AG08395 (cell line): ENCODE measurements at regions not wholly inside any gene's neighbourhood (a gene's known extent, or its start where the extent isn't known, plus 50 kb on each side); places are given as distances from the start of the nearest gene placed in this dataset.

ENCODE experiments used
- DNase-seq: peaks from one replicate; pipeline ENCODE4 v3.0.0; 2012; ENCODE audit warnings: mixed read lengths, low spot score

DNA sequence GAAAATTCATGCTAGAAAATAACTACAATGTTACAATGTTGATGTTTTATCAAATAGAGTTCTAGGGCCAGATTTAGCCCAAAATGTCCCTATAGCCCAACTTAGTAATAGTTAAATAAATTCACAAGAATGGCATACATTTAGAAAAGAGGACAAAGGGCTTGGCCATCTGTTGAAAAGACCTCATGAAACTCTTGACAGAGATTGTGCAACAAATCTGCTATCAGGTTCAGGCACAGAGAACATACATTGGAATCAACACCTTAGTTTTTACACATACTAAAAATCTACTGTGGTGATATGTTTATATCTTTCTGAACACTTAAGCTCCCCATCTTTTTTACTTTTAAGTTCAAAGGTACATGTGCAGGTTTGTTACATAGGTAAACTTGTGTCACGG is 298.3 kb upstream of the DACH1 start:
- no peak for DNase-seq

DNA sequence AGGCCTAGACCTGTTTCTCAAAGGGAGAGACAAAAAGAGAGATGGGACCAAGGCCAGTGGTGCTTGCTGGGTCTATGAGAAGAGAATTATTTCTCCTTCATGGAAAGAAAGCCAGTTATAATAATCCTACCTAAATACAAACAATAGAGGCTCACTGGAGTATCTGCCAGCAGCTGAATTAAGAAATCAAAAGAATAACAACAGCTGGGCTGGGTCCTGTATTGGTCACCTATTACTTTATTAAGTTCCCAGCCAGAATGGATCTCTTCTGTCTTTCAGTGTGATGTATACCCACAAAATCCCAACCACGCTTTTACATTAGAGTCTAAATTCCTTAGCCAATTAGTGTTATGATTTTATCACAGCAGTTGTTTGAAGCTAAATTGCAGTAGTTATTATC is 297.8 kb upstream of the DACH1 start:
- DNase-seq = no peak

DNA sequence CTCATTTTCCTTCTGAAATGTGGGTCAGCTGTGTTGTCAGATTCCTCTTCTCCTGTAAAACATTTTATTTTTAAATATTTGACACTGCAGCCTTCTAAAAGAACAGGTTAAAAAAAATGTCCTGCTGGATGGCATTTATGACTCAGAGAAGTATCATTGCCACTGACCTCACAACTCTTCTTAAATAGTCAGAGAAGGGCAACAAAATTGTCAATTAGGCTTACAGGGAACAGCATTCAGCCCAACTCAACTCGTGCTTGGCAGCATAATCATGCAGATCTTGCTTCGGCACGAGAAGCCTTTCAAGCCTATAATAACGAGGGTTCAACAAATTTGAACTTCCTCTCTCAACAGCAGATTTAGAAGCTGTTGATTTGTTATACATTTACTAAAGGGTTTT is 296.7 kb upstream of the DACH1 start:
- DNase-seq = no peak

DNA sequence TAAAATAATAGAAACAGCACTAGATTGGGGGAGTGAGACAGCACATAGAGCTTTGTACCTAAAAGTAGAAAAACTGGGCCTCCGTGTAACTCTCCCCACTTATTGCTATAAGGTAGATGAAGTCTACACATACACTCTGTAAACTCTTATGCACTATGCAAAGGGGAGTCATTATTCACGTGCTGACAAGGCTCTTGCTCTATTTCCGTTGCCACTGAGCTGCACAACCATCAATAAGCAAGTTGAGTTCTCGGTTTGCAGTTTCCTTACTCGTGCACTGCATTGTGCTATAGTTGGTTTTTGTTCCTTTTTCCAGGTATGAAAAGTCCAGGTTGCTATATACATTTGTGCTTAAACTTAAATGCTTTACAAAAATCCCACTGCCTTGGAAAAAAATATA is 294.0 kb upstream of the DACH1 start:
- no peak for DNase-seq

DNA sequence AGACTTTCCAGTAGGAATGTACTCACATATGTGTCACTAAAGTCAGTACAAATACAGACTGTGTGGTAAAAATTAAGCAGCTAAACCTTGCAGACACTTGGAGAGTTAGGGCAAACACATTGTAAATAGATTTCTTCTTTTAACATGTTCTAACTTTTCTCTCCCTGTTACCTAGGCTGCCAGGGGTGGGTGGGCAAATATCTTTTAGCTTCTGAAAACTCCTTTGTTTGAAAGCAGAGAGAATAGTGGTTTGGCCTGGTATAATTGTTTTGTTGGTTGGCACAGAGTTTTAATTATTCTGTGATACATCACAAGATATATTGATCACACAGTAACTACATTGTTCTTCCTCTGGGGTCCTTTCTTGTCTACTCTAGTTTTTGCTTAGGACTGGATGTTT is 289.8 kb upstream of the DACH1 start:
- no peak for DNase-seq

DNA sequence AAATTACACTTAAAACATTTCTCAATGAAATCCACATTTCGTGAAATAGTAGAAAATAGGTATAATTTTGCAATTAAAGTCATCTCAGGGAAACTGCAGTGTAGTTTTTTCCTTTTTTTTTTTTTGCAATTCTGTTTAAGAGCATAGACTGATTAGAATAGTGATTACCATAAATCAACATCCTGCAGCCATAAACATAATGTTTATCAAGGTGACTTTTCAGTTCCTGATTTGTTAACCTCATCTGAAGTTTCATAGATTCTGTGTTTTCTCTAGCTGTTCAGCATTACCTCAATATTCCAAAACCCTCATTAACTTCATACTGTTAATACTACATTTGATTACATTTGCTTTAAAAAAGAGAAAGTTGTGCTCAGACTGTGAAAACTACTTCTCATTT is 286.3 kb upstream of the DACH1 start:
- DNase-seq = no peak

DNA sequence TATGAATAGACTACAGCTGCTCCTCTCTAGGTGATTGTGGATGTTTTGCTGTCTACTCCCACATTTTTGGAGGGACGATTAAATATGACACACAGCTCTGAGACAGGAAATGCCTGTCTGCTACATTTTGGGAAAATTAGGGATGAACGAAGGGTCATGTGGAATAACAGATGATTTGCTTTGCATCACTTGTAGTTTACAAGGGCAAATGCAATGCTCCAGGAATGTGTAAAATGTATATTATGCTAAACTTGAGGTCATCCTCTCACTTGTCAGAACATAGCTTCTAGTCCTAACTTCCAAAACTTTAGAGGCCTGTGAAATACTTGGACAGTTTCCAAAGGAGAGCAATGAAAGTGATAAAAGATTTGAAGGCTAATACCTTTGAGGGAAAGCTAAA is 284.2 kb upstream of the DACH1 start:
- DNase-seq = peak; percentile 63

DNA sequence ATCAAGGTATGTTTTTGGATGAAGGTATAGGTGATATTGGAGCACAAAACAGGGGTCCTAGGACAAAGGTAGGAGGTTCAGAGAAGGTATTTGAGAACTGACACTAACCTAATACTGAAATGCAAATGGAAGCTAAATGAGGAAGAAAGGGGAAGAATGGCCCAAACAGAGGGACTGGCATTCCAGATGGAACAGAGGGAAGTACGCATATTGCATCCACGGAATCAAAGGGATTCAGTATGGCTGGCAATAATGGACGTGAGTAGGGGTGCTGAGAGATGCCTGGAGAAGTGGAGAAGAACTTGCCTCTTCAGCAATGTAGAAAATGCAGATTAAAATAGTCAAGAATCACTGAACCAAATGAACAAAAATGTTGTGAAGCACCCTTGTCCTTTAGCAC is 283.5 kb upstream of the DACH1 start:
- DNase-seq = no peak

DNA sequence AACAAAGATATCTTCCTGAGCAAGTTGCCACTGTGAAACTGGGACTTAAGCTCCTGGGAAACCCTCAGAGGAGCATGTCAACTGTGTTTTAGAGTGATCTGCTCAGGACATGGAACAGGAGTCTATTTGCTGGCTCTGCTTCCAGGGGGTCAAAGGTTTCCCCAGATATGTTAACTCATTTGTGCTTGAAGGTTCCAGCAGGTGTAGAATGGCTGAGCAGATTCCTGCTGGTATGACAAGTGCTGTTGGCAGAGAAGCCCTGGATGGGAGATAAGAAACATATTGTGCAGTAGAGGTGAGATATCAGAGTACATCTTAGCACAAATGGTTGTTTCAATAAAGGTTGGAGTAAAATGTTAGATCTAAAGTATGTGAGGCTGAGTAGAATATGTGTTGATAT is 282.7 kb upstream of the DACH1 start:
- DNase-seq = no peak

DNA sequence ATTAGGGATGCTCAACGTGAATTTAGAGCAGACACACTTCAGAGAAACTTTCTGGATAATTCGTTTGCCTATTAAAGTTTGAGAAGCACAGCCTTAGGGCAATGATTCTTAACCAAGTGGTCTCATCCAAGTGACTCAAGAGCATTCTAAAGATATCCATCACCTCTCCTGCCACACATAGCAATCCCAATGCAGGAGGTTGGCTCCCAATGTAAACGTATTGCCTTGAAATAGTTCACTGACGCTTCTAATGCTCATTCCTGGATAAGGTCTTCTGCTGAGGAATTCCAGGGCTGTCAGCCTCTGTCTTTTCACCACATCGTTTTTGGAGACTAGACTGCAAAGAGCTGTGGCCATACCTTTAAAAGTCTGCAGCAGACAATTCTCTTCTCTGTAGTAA is 279.8 kb upstream of the DACH1 start:
- no peak for DNase-seq

DNA sequence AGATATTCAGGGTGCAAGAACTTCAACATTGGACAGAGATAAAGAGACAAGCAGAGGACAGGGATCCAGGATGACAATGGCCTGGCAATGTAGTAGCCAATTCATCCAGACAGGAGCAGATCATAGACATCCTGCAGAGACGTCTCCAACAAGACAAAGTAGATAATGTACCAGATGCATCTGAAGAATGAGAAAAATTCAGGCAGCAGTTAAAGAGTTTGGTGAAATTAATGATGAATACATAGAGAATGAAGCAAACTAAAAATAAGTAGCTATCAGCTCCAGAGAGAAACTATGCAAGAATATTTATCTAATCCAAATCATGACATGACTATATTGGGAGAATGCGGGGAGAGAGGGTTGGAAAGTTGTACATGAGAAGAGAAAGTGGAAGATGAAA is 278.4 kb upstream of the DACH1 start:
- DNase-seq = no peak

DNA sequence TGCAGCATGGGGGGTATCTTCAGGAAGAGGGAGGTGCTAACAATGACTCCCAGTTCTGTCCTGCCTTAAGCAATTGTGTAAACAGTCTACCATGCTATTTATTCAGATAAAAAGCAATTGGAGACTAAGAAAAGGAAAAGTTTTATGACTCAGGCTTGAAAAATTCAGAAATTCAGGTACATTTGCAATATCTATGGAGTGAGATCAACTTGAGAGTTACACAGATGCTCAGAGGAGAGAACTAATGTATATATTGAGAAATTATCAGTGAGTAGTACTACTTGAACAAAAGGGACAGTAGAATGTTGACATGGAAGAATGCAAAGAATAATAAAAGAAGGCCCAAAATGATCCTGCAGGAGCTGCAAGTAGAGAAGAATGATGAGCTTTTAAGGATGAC is 277.6 kb upstream of the DACH1 start:
- no peak for DNase-seq

DNA sequence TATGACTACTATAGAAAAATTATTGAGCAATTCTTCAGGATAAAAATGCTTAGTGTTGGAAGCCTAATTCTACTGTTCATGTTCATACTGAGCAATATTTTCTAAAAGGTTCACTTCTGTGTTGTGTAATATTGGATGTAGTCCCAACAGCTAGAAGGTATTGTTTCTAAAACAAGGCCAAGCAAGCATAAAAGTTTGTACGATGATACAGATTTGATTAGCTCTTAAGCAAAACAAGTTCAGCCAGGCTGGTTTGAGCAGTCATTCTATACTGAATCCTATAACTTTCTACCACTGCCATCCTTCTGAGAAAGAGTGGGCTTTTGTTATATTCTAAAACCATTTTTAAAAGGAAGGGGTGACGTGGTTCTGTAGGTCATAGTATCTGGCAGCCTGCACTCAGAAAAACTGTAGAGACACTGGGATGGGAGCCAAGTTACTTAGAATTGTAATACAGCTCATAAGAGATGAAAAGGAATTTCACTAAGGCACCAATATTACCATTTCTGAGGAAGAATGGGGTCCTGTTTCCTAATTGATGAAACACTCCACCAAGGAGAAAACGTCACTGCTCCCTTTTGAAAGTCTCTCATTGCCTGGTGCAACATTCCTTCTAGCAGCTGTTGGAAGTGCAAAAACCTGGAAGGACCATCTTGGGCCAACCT is 275.0 kb upstream of the DACH1 start:
- DNase-seq = no peak

DNA sequence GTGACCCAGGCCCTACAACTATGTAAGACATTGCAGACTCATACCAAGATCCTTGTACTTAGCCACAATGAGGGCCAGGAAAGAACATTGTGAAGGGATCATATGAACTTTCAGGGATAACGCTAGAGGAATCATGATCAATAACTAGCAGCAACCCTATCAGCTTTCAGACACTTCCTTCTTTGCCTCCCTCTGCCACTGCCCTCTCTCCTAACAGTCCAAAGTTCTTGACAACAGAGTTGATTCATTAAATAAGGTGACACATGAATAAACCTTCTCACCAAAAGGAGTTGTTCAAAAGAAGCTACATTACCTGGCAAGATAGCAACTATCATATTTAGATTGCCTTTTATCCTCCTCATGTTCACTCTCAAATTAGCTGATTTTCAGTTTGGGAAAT is 272.2 kb upstream of the DACH1 start:
- DNase-seq = no peak

DNA sequence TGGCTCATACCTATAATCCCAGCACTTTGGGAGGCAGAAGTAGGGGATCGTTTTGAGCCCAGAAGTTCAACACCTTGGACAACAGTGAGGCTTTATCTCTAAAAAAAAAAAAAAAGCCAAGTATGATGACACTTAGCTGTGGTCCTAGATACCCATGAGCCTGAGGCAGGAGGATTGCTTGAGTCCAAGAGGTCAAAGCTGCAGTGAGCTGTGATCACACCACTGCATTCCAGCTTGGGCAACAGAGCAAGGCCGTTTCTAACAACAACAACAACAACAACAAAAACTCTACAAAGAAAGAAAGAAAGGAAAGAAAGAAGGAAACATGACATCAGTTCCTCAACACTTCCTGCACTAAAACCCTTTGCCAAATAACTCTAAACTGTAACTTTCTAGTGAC is 265.1 kb upstream of the DACH1 start:
- DNase-seq = no peak

DNA sequence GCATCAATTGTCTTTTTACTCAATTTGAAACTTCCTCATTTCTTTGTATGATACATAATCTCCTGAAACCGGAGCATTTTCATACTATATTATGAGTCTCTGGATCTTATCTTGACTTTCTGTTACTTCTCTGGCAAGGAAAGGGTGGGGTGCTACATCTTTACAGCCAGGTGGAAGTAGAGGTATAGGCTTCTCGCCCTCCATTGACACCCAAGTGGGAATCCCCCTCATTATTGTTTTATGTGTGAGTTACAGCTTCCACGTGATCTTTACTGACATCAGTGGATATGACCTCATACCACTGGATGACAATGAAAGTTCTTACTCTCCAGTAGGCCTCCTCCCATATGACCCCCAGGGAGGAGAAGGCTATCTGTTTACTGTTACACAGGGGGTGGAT is 262.1 kb upstream of the DACH1 start:
- no peak for DNase-seq

DNA sequence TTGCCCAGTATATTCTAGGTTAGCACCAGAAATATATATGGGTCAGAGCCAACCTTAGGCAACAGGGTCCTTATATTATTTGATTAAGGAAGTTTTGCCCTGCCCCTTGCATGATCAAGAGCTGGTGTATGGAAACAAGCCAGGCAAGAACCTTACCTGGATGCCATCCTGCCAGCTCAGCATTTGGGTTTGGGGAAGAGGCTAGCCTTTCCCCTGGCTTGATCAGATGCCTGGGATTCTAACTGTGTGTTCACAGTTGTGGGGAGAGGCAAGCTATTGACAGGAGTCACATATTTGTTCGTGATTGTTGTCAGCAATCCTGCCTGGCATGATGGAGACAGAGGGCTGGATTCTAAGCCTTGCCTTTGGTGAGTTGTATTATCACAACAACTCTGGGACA is 260.0 kb upstream of the DACH1 start:
- DNase-seq = no peak

DNA sequence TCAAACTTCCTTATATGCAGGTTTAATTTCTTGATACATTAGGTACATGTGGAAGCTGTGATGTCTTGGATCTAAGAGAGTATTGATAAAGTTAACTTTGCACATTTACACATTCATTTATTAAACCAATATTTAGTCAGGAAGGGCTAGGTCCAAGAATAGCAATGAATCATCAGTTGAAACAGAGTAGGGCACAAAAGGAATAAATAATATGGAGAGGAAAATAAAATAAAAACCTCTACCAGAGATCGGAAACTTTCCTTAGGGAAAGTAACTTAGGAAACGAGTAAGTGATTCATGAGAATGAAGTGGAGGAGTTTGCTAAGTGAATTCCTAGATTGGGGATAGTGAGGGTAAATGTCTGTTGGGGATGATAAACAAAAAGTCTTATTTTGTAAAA is 259.4 kb upstream of the DACH1 start:
- DNase-seq = no peak

DNA sequence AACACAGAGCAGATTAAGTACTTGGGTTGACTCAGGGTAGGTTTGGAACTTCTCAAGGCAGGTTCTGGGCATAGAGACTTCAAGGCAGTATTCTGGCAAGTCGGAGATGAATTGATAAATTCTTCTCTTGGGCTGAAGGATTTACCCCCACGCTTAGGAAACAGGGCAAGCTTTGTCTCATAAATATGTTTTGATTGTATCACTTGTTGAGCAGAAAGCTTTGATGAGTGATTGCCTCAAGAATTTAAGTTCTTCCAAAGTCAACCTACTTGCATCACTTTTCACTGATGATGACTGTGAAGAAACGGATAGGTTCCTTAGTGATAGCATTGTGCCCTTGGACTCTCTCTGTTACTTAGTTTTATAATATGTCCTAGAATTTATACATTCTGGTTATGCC is 258.6 kb upstream of the DACH1 start:
- no peak for DNase-seq

DNA sequence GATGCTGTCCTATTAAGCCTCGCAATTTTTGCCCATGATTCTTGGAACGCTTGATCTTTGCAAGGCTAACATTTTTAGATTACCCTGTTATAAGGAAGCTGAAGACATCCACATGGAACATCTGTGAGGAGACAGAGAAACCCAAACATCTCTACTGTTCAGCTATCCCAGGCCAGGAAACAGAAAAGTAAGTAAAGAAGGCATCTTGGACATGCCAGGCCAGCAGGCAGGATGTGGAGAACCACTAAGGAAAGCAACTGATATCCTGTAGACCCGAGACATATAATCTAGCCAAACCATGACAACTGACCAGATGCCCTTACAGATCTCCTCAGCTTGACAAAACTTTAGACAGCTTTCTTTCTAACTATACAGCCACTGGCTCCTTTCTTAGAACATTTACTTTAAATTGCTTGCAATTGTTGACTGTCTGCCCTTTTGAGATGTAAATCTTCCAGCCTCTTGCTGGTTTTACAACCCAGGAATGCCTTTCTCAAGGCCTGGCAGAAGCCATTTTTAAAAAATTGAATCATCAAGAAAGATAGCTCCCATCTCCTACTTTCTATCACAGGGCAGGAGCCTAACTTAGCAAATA is 255.8 kb upstream of the DACH1 start:
- DNase-seq = no peak

DNA sequence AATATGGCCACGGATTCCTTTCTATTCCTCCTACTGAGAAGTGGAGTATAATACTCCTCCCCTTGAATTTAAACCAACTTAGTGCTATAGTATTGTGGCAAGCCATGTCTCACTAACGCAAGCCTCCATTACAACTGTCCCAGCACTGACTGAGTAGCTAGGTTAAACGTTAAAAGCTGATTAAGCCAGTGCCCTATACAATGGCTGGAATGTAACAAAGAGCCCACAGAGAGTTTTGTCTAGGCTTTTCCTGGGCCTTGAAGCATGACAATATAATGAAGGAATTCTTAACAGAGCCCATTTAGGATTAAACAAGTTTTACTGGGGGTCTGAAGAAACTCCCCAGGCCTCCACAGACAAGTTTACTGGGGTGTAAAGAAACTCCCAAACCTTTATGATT is 254.5 kb upstream of the DACH1 start:
- no peak for DNase-seq

DNA sequence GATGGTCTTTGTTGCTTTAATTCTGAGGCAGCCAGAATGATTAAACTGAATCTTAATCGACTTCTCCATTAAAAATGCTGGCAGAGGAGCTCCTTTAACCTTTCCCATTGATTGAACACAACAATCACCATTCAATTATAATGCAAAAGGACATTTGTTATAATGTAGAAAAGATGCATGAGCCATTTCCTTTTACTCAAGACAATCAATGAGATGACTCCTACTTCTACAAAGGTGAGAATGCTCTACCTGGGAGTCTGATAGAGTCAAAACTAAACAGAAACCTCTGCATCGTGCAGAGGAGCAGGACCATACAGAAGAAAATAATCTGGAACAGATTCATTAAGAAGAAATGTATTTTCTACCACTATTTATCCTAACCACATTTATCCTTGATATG is 253.6 kb upstream of the DACH1 start:
- DNase-seq = no peak

DNA sequence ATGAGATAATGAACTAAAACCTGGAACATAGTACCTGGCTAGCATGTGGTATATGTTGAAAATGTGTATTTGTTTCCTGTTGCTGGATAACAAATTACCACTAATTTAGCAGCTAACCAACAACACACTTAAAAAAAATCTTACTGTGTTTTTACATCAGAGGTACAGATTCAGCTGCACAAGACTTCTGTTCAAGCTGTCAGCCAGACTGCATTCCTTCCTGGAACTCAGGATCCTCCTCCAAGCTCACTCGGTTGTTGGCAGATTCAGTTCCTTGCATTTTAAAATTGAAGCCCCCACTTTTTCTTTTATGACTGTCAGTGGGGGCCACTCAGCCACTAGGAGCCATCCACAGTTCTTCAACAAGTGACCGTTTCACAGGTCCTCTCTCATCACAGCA is 246.9 kb upstream of the DACH1 start:
- DNase-seq = no peak

DNA sequence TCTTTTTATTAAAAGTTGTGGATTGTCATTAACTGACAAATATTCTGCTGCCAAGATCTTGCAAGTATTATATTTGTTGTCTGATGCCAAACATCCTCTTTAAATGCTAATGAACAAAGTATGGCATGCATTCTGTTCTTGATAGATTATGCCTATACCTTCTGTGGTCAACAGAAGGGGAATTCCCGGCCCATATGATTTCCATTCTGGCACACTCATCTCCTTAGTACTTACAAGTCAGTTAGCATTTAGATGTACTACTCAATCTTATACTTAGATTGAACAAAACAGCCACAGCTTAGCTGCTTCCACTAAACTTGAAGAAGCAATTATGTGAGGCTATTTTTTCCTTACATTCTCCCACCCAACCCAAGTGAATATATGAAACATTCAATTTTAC is 246.1 kb upstream of the DACH1 start:
- DNase-seq = no peak

DNA sequence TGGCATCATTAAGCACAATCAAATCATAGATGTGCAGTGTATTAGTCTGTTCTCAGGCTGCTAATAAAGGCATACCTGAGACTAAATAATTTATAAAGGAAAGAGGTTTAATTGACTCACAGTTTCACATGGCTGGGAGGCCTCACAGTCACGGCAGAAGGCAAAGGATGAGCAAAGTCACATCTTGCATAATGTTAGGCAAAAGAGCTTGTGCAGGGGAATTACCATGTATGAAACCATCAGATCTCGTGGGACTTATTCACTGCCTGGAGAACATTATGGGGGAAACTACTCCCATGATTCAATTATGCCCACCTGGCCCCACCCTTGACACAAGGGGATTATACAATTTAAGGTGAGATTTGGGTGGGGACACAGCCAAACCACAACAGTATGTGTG is 245.2 kb upstream of the DACH1 start:
- no peak for DNase-seq
